ENCODE measurements at regions not wholly inside any gene's neighbourhood (a gene's known extent, or its start where the extent isn't known, plus 50 kb on each side); places are given as distances from the start of the nearest gene placed in this dataset.

GRCh38 chr7:22660293-22660692 lies 66.7 kb upstream of the IL6 start:
- H3K27ac ChIP-seq: no peak overlapping the region
- POLR2A ChIA-PET (ENCODE audit: low non-redundant PET): no interaction called here
- CTCF ChIA-PET: no interaction called here
- DNase-seq (ENCODE audit: low spot score): no peak
- no peak for TF ChIP-seq CTCF (conservative IDR thresholded peaks at IDR 0.05; ENCODE audit: low read depth)

- no peak for TF ChIP-seq CTCF (conservative IDR thresholded peaks at IDR 0.05; ENCODE audit: low read depth)
- POLR2A ChIA-PET (ENCODE audit: low non-redundant PET): no interaction called here
- H3K27ac ChIP-seq: no peak overlapping the region
- no peak for DNase-seq (ENCODE audit: low spot score)
- CTCF ChIA-PET: no interaction called here
These were observed 67.3 kb upstream of the IL6 start for GRCh38 chr7:22659741-22660140.

- CTCF ChIA-PET: interaction anchor here (0.6 kb wide), 1 partner anchor 174 kb away, joined by 3 read pairs; no protein-coding TSS in a partner anchor
- TF ChIP-seq CTCF (conservative IDR thresholded peaks at IDR 0.05; ENCODE audit: low read depth): no peak
- POLR2A ChIA-PET (ENCODE audit: low non-redundant PET): no interaction called here
- no peak overlapping the region for H3K27ac ChIP-seq
- no peak for DNase-seq (ENCODE audit: low spot score)
These were observed 69.0 kb upstream of the IL6 start for GRCh38 chr7:22658031-22658430.

GRCh38 chr7:22657479-22657878 lies 69.5 kb upstream of the IL6 start:
- DNase-seq (ENCODE audit: low spot score): no peak
- no peak for TF ChIP-seq CTCF (conservative IDR thresholded peaks at IDR 0.05; ENCODE audit: low read depth)
- H3K27ac ChIP-seq: no peak overlapping the region
- ChIA-PET CTCF (no interaction called here), POLR2A (ENCODE audit: low non-redundant PET) (no interaction called here)

- TF ChIP-seq CTCF (conservative IDR thresholded peaks at IDR 0.05; ENCODE audit: low read depth): no peak
- ChIA-PET CTCF (interaction anchor here (0.6 kb wide), 1 partner anchor 400 kb away, joined by 4 read pairs; no protein-coding TSS in a partner anchor), POLR2A (ENCODE audit: low non-redundant PET) (interaction anchor here (0.7 kb wide), 1 partner anchor 10 kb away, joined by 3 read pairs; no protein-coding TSS in a partner anchor)
- H3K27ac ChIP-seq: no peak overlapping the region
- no peak for DNase-seq (ENCODE audit: low spot score)
These were observed 71.2 kb upstream of the IL6 start for GRCh38 chr7:22655781-22656180.

- no peak overlapping the region for H3K27ac ChIP-seq
- TF ChIP-seq CTCF (conservative IDR thresholded peaks at IDR 0.05; ENCODE audit: low read depth): no peak
- no peak for DNase-seq (ENCODE audit: low spot score)
- CTCF ChIA-PET: no interaction called here
- POLR2A ChIA-PET (ENCODE audit: low non-redundant PET): no interaction called here
These were observed 72.2 kb upstream of the IL6 start for GRCh38 chr7:22654831-22655230.

- no peak for DNase-seq (ENCODE audit: low spot score)
- ChIA-PET CTCF (interaction anchor here (0.5 kb wide), 1 partner anchor 1649 kb away, joined by 4 read pairs; no protein-coding TSS in a partner anchor), POLR2A (ENCODE audit: low non-redundant PET) (no interaction called here)
- H3K27ac ChIP-seq: no peak overlapping the region
- TF ChIP-seq CTCF (conservative IDR thresholded peaks at IDR 0.05; ENCODE audit: low read depth): no peak
These were observed 73.0 kb upstream of the IL6 start for GRCh38 chr7:22653951-22654350.

Measured in RWPE1 (cell line).